Endothelial cell of umbilical vein (primary cell): ENCODE measurements at regions not wholly inside any gene's neighbourhood (a gene's known extent, or its start where the extent isn't known, plus 50 kb on each side); places are given as distances from the start of the nearest gene placed in this dataset.

Source experiments
- BruUV-seq: library from RNA; stranded (reverse); fragments of 400-500 nt; replicated peaks from 2 replicates; lab custom pipeline; 2021; lab: Mats Ljungman, UMichigan
- CTCF ChIA-PET: fragments of 300-600, 350-600 bp; sonication (Branson Sonifier 250); formaldehyde crosslinking; loops from one replicate; lab custom pipeline; 2021; ENCODE audit warnings: antibody characterized with exemption, inconsistent platforms; lab: Charles Lee
- POLR2A ChIA-PET: fragments of 300-600, 350-600 bp; sonication (Branson Sonifier 250); formaldehyde crosslinking; loops from one replicate; lab custom pipeline; 2021; ENCODE audit warnings: antibody characterized with exemption, inconsistent platforms; lab: Charles Lee
- DNase-seq: peaks from one replicate; pipeline ENCODE4 v3.0.0-alpha.2; 2011; ENCODE audit warnings: low read depth, low spot score
- FAIRE-seq: peaks from 2 replicates; lab custom pipeline; 2011; peaks lifted over from hg19 to GRCh38; lab: Jason Lieb, UNC
- H2AFZ ChIP-seq: 2 replicates; pipeline ENCODE4 v1.6.0; 2012; ENCODE audit warnings: low read depth, low read length, control low read depth, inconsistent platforms
- H3K27ac ChIP-seq: 2 replicates; pipeline ENCODE4 v1.5.1; 2011; ENCODE audit warnings: low read depth, mild to moderate bottlenecking, control low read depth, low read length, moderate library complexity; ENCODE audit not compliant: insufficient read depth
- H3K27me3 ChIP-seq, 2 experiments: 2 replicates each; pipeline versions ENCODE4 v1.6.0 to v1.6.1; 2011; ENCODE audit warnings: low read length in 2 of 2, mixed read lengths in 1 of 2; ENCODE audit not compliant: control insufficient read depth in 2 of 2, insufficient read depth in 2 of 2
- H3K36me3 ChIP-seq, 2 experiments: 2 replicates in 1 of 2; 3 replicates in 1 of 2; pipeline ENCODE4 v1.5.1; 2011; ENCODE audit warnings: low read length in 2 of 2, mild to moderate bottlenecking in 1 of 2, moderate library complexity in 1 of 2; ENCODE audit not compliant: control insufficient read depth in 2 of 2, insufficient read depth in 2 of 2; ENCODE audit errors: extremely low read depth in 1 of 2
- H3K4me1 ChIP-seq: 3 replicates; pipeline ENCODE4 v1.5.1; 2011; ENCODE audit warnings: mild to moderate bottlenecking, low read length; ENCODE audit not compliant: control insufficient read depth, insufficient read depth; ENCODE audit errors: extremely low read depth
- H3K4me2 ChIP-seq: 2 replicates; pipeline ENCODE4 v1.6.1; 2011; ENCODE audit warnings: low read length, control low read depth, mixed read lengths; ENCODE audit not compliant: insufficient read depth
- H3K4me3 ChIP-seq, 3 experiments: fragments of 200-600 bp in 1 of 3; sonication (generic), shearing (Covaris generic) in 1 of 3; replicated peaks in 1 of 3; 2 replicates each; pipeline ENCODE4 v1.5.1; 2011 to 2016; ENCODE audit warnings: control low read depth in 3 of 3, low read length in 3 of 3, mild to moderate bottlenecking in 2 of 3, inconsistent platforms in 1 of 3, low read depth in 1 of 3, moderate library complexity in 1 of 3; ENCODE audit not compliant: insufficient read depth in 1 of 3
- H3K79me2 ChIP-seq: 2 replicates; pipeline ENCODE4 v1.6.0; 2012; ENCODE audit warnings: low read length, inconsistent platforms; ENCODE audit not compliant: control insufficient read depth, insufficient read depth
- H3K9ac ChIP-seq: replicated peaks from 2 replicates; pipeline ENCODE3; 2011; ENCODE audit warnings: low read length, control low read depth; ENCODE audit not compliant: insufficient read depth; ENCODE audit errors: extremely low read depth
- H3K9me1 ChIP-seq: replicated peaks from 3 replicates; pipeline ENCODE4 v1.6.0; 2011; ENCODE audit warnings: mild to moderate bottlenecking, low read length; ENCODE audit not compliant: control insufficient read depth, insufficient read depth; ENCODE audit errors: extremely low read depth
- H3K9me3 ChIP-seq: replicated peaks from 2 replicates; pipeline ENCODE4 v1.5.1; 2012; ENCODE audit warnings: low read length, inconsistent platforms; ENCODE audit not compliant: control insufficient read depth, insufficient read depth
- H4K20me1 ChIP-seq: replicated peaks from 2 replicates; pipeline ENCODE3; 2011; ENCODE audit warnings: mild to moderate bottlenecking, low read length; ENCODE audit not compliant: control insufficient read depth, insufficient read depth; ENCODE audit errors: extremely low read depth
- CTCF ChIP-seq, 2 donors: IDR thresholded peaks; 1 replicate in 1 of 2; 2 replicates in 1 of 2; pipeline ENCODE4 v1.5.1; 2011; ENCODE audit warnings: low read length in 2 of 2, mild to moderate bottlenecking in 2 of 2, moderate library complexity in 2 of 2, control low read depth in 1 of 2, inconsistent platforms in 1 of 2, low read depth in 1 of 2; ENCODE audit not compliant: insufficient read depth in 1 of 2; ENCODE audit errors: extremely low read depth in 1 of 2
- EZH2 ChIP-seq: IDR thresholded peaks from 2 replicates; pipeline ENCODE4 v1.6.1; 2012; ENCODE audit warnings: borderline replicate concordance, low read depth, mild to moderate bottlenecking, moderate library complexity, low read length, inconsistent platforms; ENCODE audit not compliant: severe bottlenecking
- FOS ChIP-seq: IDR thresholded peaks from 2 replicates; pipeline ENCODE4 v1.6.1; 2011; ENCODE audit warnings: mild to moderate bottlenecking, low read length, moderate library complexity, borderline replicate concordance; ENCODE audit not compliant: insufficient read depth
- GATA2 ChIP-seq: IDR thresholded peaks from 2 replicates; pipeline ENCODE4 v1.7.0; 2011; ENCODE audit warnings: low read depth, mild to moderate bottlenecking, moderate library complexity, mixed read lengths, low read length; ENCODE audit not compliant: insufficient read length, insufficient read depth
- JUN ChIP-seq: IDR thresholded peaks from 2 replicates; pipeline ENCODE4 v1.6.1; 2011; ENCODE audit warnings: borderline replicate concordance, low read depth; ENCODE audit not compliant: insufficient read length, insufficient read depth
- MAX ChIP-seq: IDR thresholded peaks from 2 replicates; pipeline ENCODE4 v1.6.1; 2011; ENCODE audit not compliant: insufficient read depth, insufficient read length
- MYC ChIP-seq: IDR thresholded peaks from one replicate; pipeline ENCODE4 v1.6.1; 2011; ENCODE audit warnings: mild to moderate bottlenecking, low read depth, low read length
- POLR2A ChIP-seq: IDR thresholded peaks from 2 replicates; pipeline ENCODE4 v1.6.1; 2012; ENCODE audit warnings: low read depth, mild to moderate bottlenecking, control low read depth, low read length
- POLR2AphosphoS5 ChIP-seq: IDR thresholded peaks from 2 replicates; pipeline ENCODE4 v1.6.1; 2012; ENCODE audit warnings: low read depth, mild to moderate bottlenecking, control low read depth, low read length, moderate library complexity; ENCODE audit not compliant: insufficient read depth
- dilution Hi-C: fragments of 300-500 bp; cut with MboI; formaldehyde crosslinking; loops from one replicate; pipeline ENCODE4 v1.15.0; 2019; ENCODE audit warnings: low sequenced_read_pairs; ENCODE audit not compliant: extremely low pct_ligation_motif_present
- intact Hi-C: fragments of 100-400 bp; cut with micrococcal nuclease; formaldehyde crosslinking; loops from one replicate; pipeline ENCODE4 v1.10.0; 2022

- no peak overlapping the region for H3K9ac ChIP-seq
- dilution Hi-C loops (no loop called here), intact Hi-C loops (no loop called here)
- H3K27me3 ChIP-seq: no peaks in the 10 kb centered on the region
- ChIA-PET POLR2A (no interaction called here), CTCF (no interaction called here)
- FAIRE-seq (no peak), DNase-seq (no peak)
- no peak overlapping the region for H3K4me3 ChIP-seq
- no peak overlapping the region for H2AFZ ChIP-seq
- H3K79me2 ChIP-seq: no peaks in the 10 kb centered on the region
- no peaks in the 10 kb centered on the region for H3K9me3 ChIP-seq
- no peaks in the 10 kb centered on the region for H4K20me1 ChIP-seq
- BruUV-seq: no TSS peak
- no peaks in the 10 kb centered on the region for H3K36me3 ChIP-seq
- H3K4me1 ChIP-seq: no peaks in the 10 kb centered on the region
- no peaks in the 10 kb centered on the region for H3K9me1 ChIP-seq
- TF ChIP-seq POLR2A (no peak), FOS (no peak), JUN (no peak), GATA2 (no peak), POLR2AphosphoS5 (no peak), MYC (no peak), EZH2 (no peak), MAX (no peak), CTCF (IDR thresholded peaks at IDR 0.05; ENCODE audit: extremely low read depth in 1 of 2, insufficient read depth in 1 of 2, low read depth in 1 of 2, low read length in 2 of 2) (no peak)
- H3K27ac ChIP-seq: no peak overlapping the region
- H3K4me2 ChIP-seq: no peak overlapping the region
These were observed 83.3 kb downstream of the TRIM42 start for GRCh38 chr3:140761076-140761639.
